Neural progenitor cell (in vitro differentiated cells): ENCODE measurements at regions not wholly inside any gene's neighbourhood (a gene's known extent, or its start where the extent isn't known, plus 50 kb on each side); places are given as distances from the start of the nearest gene placed in this dataset.

Experiments
- EZH2phosphoT487 ChIP-seq: fragments of 200-600 bp; sonication (generic); IDR thresholded peaks from 2 replicates; pipeline ENCODE4 v1.6.1; 2017; ENCODE audit warnings: antibody characterized with exemption
- TF ChIP-seq, protein P1 (sequence below): fragments of 200-600 bp; sonication (generic); IDR thresholded peaks from 2 replicates; pipeline ENCODE4 v1.5.1; 2017; ENCODE audit warnings: antibody characterized with exemption, mild to moderate bottlenecking

DNA sequence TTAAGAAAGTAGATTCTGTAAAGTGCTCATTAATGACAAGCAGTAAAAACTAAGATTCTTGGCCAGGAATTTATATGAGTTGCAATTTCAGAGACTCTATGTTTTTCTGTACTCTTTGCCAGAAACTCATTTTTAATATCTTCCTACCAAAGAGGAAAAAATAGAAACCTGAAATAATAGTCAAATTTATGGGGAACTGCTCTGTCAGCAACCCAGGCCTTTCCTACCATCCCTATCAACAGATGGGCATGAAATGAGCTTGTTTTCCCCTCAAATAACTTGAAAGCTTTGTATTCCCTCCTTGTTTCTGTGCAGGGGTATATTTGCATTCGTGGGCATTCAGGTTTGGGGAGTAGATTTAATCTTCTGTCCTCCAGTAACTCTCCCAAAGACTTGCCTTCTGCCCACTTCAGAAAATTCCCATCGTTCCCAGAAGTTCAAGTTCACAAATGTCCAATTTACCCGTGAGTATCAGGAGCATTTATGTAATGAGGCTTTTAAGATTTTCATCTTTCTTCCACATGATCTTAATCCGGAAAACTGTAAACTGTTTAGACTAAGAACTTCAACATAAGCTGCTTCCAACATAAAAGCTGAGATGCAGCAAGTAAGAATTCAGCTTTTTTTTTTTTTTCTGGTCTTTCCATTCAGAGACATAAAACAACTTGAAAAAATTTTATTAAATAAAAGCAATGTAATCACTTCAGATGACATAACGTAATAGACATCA lies 363.1 kb downstream of the EFNB2 start:
- TF ChIP-seq, protein P1, sequence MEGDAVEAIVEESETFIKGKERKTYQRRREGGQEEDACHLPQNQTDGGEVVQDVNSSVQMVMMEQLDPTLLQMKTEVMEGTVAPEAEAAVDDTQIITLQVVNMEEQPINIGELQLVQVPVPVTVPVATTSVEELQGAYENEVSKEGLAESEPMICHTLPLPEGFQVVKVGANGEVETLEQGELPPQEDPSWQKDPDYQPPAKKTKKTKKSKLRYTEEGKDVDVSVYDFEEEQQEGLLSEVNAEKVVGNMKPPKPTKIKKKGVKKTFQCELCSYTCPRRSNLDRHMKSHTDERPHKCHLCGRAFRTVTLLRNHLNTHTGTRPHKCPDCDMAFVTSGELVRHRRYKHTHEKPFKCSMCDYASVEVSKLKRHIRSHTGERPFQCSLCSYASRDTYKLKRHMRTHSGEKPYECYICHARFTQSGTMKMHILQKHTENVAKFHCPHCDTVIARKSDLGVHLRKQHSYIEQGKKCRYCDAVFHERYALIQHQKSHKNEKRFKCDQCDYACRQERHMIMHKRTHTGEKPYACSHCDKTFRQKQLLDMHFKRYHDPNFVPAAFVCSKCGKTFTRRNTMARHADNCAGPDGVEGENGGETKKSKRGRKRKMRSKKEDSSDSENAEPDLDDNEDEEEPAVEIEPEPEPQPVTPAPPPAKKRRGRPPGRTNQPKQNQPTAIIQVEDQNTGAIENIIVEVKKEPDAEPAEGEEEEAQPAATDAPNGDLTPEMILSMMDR = no peak
- TF ChIP-seq EZH2phosphoT487 = no peak
